ENCODE measurements at regions not wholly inside any gene's neighbourhood (a gene's known extent, or its start where the extent isn't known, plus 50 kb on each side); places are given as distances from the start of the nearest gene placed in this dataset.

- TF ChIP-seq CTCF (IDR thresholded peaks at IDR 0.05; ENCODE audit: low read length) (no peak), EZH2 (IDR thresholded peaks at IDR 0.05; ENCODE audit: borderline replicate concordance, low read length) (no peak)
Observed at GRCh38 chr18:47522359-47522758, 270.9 kb upstream of the SKOR2 start.

Measured in OCI-LY1 (cell line).